ENCODE measurements at regions not wholly inside any gene's neighbourhood (a gene's known extent, or its start where the extent isn't known, plus 50 kb on each side); places are given as distances from the start of the nearest gene placed in this dataset.
"Not testable (repeated sequence)": the region's sequence is repeated elsewhere in the genome, so short reads cannot be mapped to it uniquely, and the experiment has no call there.

GRCh38 chr17:5911919-5912318 lies 158.3 kb upstream of the WSCD1 start:
- no peak for DNase-seq

GRCh38 chr17:5913032-5913531 lies 157.1 kb upstream of the WSCD1 start:
- no peak for DNase-seq

- DNase-seq = no peak
Measured at GRCh38 chr17:5913641-5914040, 156.5 kb upstream of the WSCD1 start.

GRCh38 chr17:5915337-5915736 lies 154.8 kb upstream of the WSCD1 start:
- no peak for DNase-seq

GRCh38 chr17:5919089-5919488 lies 151.1 kb upstream of the WSCD1 start:
- no peak for DNase-seq

GRCh38 chr17:5921512-5922282 lies 148.5 kb upstream of the WSCD1 start:
- peak in 1 of 2 experiments; percentile 42 for DNase-seq

GRCh38 chr17:5922476-5922875 lies 147.7 kb upstream of the WSCD1 start:
- DNase-seq = no peak

- DNase-seq = no peak
Measured at GRCh38 chr17:5929721-5930120, 140.5 kb upstream of the WSCD1 start.

GRCh38 chr17:5930555-5930954 lies 139.6 kb upstream of the WSCD1 start:
- DNase-seq = not testable (repeated sequence)

GRCh38 chr17:5931616-5932015 lies 138.6 kb upstream of the WSCD1 start:
- DNase-seq = no peak

- DNase-seq = no peak
Measured at GRCh38 chr17:5933430-5933829, 136.7 kb upstream of the WSCD1 start.

GRCh38 chr17:5941258-5941657 lies 128.9 kb upstream of the WSCD1 start:
- DNase-seq = no peak

- DNase-seq = no peak
Measured at GRCh38 chr17:5942687-5943086, 127.5 kb upstream of the WSCD1 start.

- DNase-seq = no peak
Measured at GRCh38 chr17:5943232-5943631, 126.9 kb upstream of the WSCD1 start.

- no peak for DNase-seq
Measured at GRCh38 chr17:5943982-5944381, 126.2 kb upstream of the WSCD1 start.

GRCh38 chr17:5947701-5948180 lies 122.4 kb upstream of the WSCD1 start:
- no peak for DNase-seq

- no peak for DNase-seq
Measured at GRCh38 chr17:5948811-5949210, 121.4 kb upstream of the WSCD1 start.

GRCh38 chr17:5950878-5951277 lies 119.3 kb upstream of the WSCD1 start:
- no peak for DNase-seq

- no peak for DNase-seq
Measured at GRCh38 chr17:5951912-5952311, 118.3 kb upstream of the WSCD1 start.

GRCh38 chr17:5952518-5952917 lies 117.7 kb upstream of the WSCD1 start:
- no peak for DNase-seq

GRCh38 chr17:5955764-5956163 lies 114.4 kb upstream of the WSCD1 start:
- no peak for DNase-seq

- no peak for DNase-seq
Measured at GRCh38 chr17:5958850-5959249, 111.3 kb upstream of the WSCD1 start.

- no peak for DNase-seq
Measured at GRCh38 chr17:5962371-5962770, 107.8 kb upstream of the WSCD1 start.

- no peak for DNase-seq
Measured at GRCh38 chr17:5971969-5972368, 98.2 kb upstream of the WSCD1 start.

GRCh38 chr17:5973410-5973809 lies 96.8 kb upstream of the WSCD1 start:
- DNase-seq = no peak
